H1 (cell line): ENCODE measurements at regions not wholly inside any gene's neighbourhood (a gene's known extent, or its start where the extent isn't known, plus 50 kb on each side); places are given as distances from the start of the nearest gene placed in this dataset.

ENCODE experiments used
- ASH2L ChIP-seq: fragments of 200-600, 300-600 bp; sonication (generic); IDR thresholded peaks from one replicate; pipeline ENCODE4 v1.7.1; 2017; ENCODE audit warnings: low read length
- CTCF ChIP-seq, 3 experiments: IDR thresholded peaks; 1 replicate in 2 of 3; 2 replicates in 1 of 3; pipeline versions ENCODE4 v1.5.1 to v1.6.1; 2011; ENCODE audit warnings: low read length in 3 of 3, mild to moderate bottlenecking in 3 of 3, inconsistent platforms in 2 of 3, low read depth in 1 of 3, moderate library complexity in 1 of 3; ENCODE audit not compliant: insufficient read depth in 1 of 3; ENCODE audit errors: control extremely low read depth in 1 of 3
- TEAD4 ChIP-seq: IDR thresholded peaks from 2 replicates; pipeline ENCODE4 v1.6.1; 2012; ENCODE audit warnings: low read depth, low read length, inconsistent platforms, mixed read lengths

- TF ChIP-seq TEAD4 (no peak), CTCF (IDR thresholded peaks at IDR 0.05; ENCODE audit: control extremely low read depth in 1 of 3, insufficient read depth in 1 of 3, low read depth in 1 of 3, low read length in 3 of 3) (no peak), ASH2L (no peak)
Observed at GRCh38 chr18:64949885-64950284, 800.9 kb upstream of the CDH7 start.
